ENCODE measurements at regions not wholly inside any gene's neighbourhood (a gene's known extent, or its start where the extent isn't known, plus 50 kb on each side); places are given as distances from the start of the nearest gene placed in this dataset.

DNA sequence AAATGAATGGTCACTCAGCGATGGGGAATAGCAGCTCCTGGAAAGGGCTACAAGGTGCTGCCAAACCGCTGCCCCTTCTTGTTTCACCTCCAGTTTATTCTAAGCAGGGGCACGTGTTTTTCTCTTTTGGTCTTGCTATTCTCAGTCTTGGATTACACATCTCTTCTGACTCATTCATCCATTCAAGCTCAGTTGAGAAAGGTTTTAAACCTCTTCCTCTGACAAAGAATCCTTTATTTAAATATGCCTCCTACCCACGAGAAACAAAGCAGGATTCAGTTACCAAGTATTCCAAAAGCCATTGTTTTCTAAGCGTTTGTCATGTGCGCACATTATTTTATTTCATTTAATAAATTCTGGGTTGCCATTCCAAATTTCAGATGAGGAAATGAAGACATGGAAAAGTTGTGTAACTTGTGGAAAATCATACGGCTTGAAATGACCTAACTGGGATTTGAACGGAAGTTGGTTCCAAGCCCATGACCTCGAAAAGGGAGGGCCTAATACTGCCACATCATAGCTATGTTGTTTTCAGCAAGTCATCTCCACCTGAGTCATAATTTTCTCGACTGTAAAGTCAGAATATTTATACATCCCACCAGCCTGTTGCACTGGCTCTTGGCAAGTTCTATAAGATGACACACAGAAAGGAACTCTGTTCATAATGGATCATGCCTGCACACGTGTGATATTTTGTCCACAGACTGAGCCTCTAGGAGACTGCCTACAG lies 292.0 kb upstream of the SLCO3A1 start:
- Mint-ChIP-seq H3K36me3 (no peaks in the 10 kb centered on the region), H3K9me3 (no peaks in the 10 kb centered on the region), H3K4me1 (no peaks in the 10 kb centered on the region), H3K27ac (no peak overlapping the region), H3K4me3 (no peak overlapping the region), H3K27me3 (peaks cover 4% of the 10 kb centered on the region)
- no peak overlapping the region for H3K4me3 ChIP-seq (ENCODE audit: low read depth, low read length)
- no peaks in the 10 kb centered on the region for H3K4me1 ChIP-seq (ENCODE audit: control insufficient read depth, insufficient read depth, low read length, poor library complexity, severe bottlenecking)
- no peak overlapping the region for H3K27ac ChIP-seq (ENCODE audit: insufficient read depth, low read length, poor library complexity, severe bottlenecking)
- H3K9me3 ChIP-seq (ENCODE audit: control insufficient read depth in 2 of 2, low read length in 2 of 2) = no peaks in the 10 kb centered on the region
- DNase-seq (no peak), ATAC-seq (ENCODE audit: low read depth in 2 of 2) (no peak)
- peaks cover 3% of the 10 kb centered on the region for H3K27me3 ChIP-seq (ENCODE audit: control insufficient read depth, insufficient read depth, low read length)
- no peaks in the 10 kb centered on the region for H3K36me3 ChIP-seq (ENCODE audit: control insufficient read depth, insufficient read depth, low read length)

DNA sequence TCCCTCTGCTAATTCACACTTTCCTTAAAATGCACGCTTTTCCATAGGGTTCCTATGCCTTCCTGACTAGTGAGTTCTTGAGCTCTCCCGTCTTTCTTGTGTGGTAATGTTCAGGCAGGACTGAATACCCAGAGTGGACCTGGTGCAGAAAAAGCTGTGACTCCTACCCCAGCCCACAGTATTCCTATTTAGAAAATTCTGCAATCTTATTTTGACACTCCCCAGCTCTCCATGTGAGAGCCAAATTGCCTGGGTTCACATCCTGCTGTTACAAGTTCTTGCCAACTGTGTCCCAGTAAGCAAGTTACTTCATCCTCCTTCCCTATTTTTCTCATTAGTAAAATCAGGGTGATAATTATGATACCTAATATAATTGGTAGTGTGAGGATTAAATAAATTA lies 290.8 kb upstream of the SLCO3A1 start:
- no peaks in the 10 kb centered on the region for H3K36me3 ChIP-seq (ENCODE audit: control insufficient read depth, insufficient read depth, low read length)
- no peaks in the 10 kb centered on the region for H3K36me3 Mint-ChIP-seq
- peak overlapping the region in 1 of 3 donors; percentile 55 for H3K27ac Mint-ChIP-seq
- no peak overlapping the region for H3K4me3 ChIP-seq (ENCODE audit: low read depth, low read length)
- no peak overlapping the region for H3K27ac ChIP-seq (ENCODE audit: insufficient read depth, low read length, poor library complexity, severe bottlenecking)
- peaks cover 4% of the 10 kb centered on the region for H3K27me3 Mint-ChIP-seq
- no peaks in the 10 kb centered on the region for H3K9me3 Mint-ChIP-seq
- H3K27me3 ChIP-seq (ENCODE audit: control insufficient read depth, insufficient read depth, low read length) = peaks cover 3% of the 10 kb centered on the region
- H3K4me1 ChIP-seq (ENCODE audit: control insufficient read depth, insufficient read depth, low read length, poor library complexity, severe bottlenecking) = no peaks in the 10 kb centered on the region
- H3K4me3 Mint-ChIP-seq = no peak overlapping the region
- ATAC-seq (ENCODE audit: low read depth in 2 of 2) (no peak), DNase-seq (no peak)
- H3K4me1 Mint-ChIP-seq = no peaks in the 10 kb centered on the region
- no peaks in the 10 kb centered on the region for H3K9me3 ChIP-seq (ENCODE audit: control insufficient read depth in 2 of 2, low read length in 2 of 2)

DNA sequence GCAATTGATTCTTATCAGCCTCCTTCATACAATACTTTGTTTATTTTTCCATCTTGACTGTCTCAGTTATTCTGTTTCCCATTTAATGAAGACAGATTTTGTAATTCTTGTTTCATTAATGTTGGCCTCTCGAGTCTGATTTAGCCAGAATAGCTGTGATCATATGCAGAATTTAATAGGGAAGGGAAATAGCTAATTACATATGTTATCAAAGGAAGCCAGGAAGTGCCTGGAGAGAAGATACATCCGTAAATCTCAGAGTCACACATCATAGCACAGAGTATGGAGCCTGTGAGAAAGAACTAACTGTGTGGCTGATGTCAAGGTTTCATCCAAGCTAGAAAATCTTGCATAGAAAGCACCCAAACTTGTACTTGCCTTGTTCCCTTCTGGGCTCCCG lies 288.9 kb upstream of the SLCO3A1 start:
- no peak for DNase-seq
- Histone ChIP-seq H3K36me3 (ENCODE audit: control insufficient read depth, insufficient read depth, low read length) (no peaks in the 10 kb centered on the region), H3K4me1 (ENCODE audit: control insufficient read depth, insufficient read depth, low read length, poor library complexity, severe bottlenecking) (no peaks in the 10 kb centered on the region), H3K9me3 (ENCODE audit: control insufficient read depth in 2 of 2, low read length in 2 of 2) (no peaks in the 10 kb centered on the region), H3K27me3 (ENCODE audit: control insufficient read depth, insufficient read depth, low read length) (peaks cover 3% of the 10 kb centered on the region), H3K4me3 (ENCODE audit: low read depth, low read length) (no peak overlapping the region), H3K27ac (ENCODE audit: insufficient read depth, low read length, poor library complexity, severe bottlenecking) (no peak overlapping the region)
- H3K36me3 Mint-ChIP-seq = no peaks in the 10 kb centered on the region
- no peaks in the 10 kb centered on the region for H3K27me3 Mint-ChIP-seq
- peaks cover 0 to 1% (median 0%) of the 10 kb centered on the region in 7 donors for H3K9me3 Mint-ChIP-seq
- no peak for ATAC-seq (ENCODE audit: low read depth in 2 of 2)
- H3K4me3 Mint-ChIP-seq = no peak overlapping the region
- no peaks in the 10 kb centered on the region for H3K4me1 Mint-ChIP-seq
- no peak overlapping the region for H3K27ac Mint-ChIP-seq

DNA sequence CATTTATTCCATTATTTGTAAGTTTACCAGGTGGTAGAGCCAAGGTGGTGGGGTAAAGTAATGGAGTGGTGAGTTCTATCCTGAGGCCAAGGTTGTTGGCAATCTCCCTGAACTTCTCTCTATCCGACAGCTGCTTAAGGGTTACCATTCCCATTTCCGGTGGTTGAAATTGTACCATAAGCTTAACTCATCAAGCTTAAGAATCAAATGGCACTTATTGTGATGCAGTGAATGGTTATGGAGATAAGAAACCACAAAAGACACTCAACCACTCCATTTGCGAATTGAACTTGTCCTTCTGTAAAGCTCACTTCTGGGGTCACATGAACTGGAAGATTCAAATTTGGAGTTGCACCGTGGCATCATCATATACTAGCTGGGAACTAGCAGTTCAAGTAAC lies 287.4 kb upstream of the SLCO3A1 start:
- no peak overlapping the region for H3K27ac ChIP-seq (ENCODE audit: insufficient read depth, low read length, poor library complexity, severe bottlenecking)
- H3K4me3 ChIP-seq (ENCODE audit: low read depth, low read length) = no peak overlapping the region
- ATAC-seq (ENCODE audit: low read depth in 2 of 2) = no peak
- peaks cover 0 to 1% (median 0%) of the 10 kb centered on the region in 7 donors for H3K9me3 Mint-ChIP-seq
- H3K9me3 ChIP-seq (ENCODE audit: control insufficient read depth in 2 of 2, low read length in 2 of 2) = no peaks in the 10 kb centered on the region
- no peak overlapping the region for H3K27ac Mint-ChIP-seq
- H3K4me1 ChIP-seq (ENCODE audit: control insufficient read depth, insufficient read depth, low read length, poor library complexity, severe bottlenecking) = no peaks in the 10 kb centered on the region
- no peak for DNase-seq
- H3K27me3 Mint-ChIP-seq = no peaks in the 10 kb centered on the region
- no peak overlapping the region for H3K4me3 Mint-ChIP-seq
- peaks cover 3% of the 10 kb centered on the region for H3K27me3 ChIP-seq (ENCODE audit: control insufficient read depth, insufficient read depth, low read length)
- no peaks in the 10 kb centered on the region for H3K4me1 Mint-ChIP-seq
- no peaks in the 10 kb centered on the region for H3K36me3 ChIP-seq (ENCODE audit: control insufficient read depth, insufficient read depth, low read length)
- no peaks in the 10 kb centered on the region for H3K36me3 Mint-ChIP-seq

DNA sequence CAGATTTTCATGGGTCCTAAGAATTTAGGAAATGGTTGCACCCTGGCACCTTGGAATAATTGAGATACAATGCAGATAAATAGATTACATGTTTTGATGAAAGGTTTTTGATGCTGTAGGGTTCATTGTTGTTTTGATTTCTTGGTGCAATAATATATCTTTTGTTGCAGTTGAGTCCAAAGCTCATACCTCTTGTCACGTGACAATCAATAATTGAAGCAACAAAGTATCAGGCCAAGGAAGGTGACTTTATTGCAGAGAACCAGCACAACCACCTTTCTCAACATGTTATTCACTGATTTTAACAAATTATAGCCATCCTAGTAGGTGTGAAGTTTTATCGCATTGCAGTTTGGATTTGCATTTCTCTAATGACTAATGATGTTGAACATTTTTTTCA lies 285.5 kb upstream of the SLCO3A1 start:
- Histone ChIP-seq H3K4me1 (ENCODE audit: control insufficient read depth, insufficient read depth, low read length, poor library complexity, severe bottlenecking) (no peaks in the 10 kb centered on the region), H3K27ac (ENCODE audit: insufficient read depth, low read length, poor library complexity, severe bottlenecking) (no peak overlapping the region), H3K9me3 (ENCODE audit: control insufficient read depth in 2 of 2, low read length in 2 of 2) (no peaks in the 10 kb centered on the region), H3K36me3 (ENCODE audit: control insufficient read depth, insufficient read depth, low read length) (no peaks in the 10 kb centered on the region), H3K4me3 (ENCODE audit: low read depth, low read length) (no peak overlapping the region), H3K27me3 (ENCODE audit: control insufficient read depth, insufficient read depth, low read length) (peaks cover 3% of the 10 kb centered on the region)
- DNase-seq = no peak
- Mint-ChIP-seq H3K27ac (no peak overlapping the region), H3K27me3 (peaks cover 10% of the 10 kb centered on the region), H3K4me1 (no peaks in the 10 kb centered on the region), H3K9me3 (peaks cover 0 to 2% (median 0%) of the 10 kb centered on the region in 7 donors), H3K36me3 (no peaks in the 10 kb centered on the region), H3K4me3 (no peak overlapping the region)
- no peak for ATAC-seq (ENCODE audit: low read depth in 2 of 2)

DNA sequence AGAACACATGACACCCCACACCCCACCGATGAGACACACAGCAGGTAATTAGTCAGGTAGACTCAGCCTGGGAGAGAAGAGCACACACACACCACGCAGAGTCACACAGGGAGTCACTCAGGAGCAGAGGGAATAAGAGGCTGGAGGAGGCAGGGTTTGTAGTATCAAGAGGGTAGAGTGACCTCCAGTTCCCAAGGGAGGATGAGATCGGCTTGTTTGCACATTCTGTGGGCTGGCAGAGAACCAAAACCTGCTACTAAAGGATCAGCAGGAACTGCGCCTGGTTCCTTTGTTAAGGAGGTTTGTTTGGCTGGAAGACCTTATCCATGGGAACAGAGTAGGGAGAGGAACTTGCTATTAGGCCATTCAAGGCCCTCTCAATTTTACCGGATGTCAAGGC lies 281.4 kb upstream of the SLCO3A1 start:
- Histone ChIP-seq H3K4me1 (ENCODE audit: control insufficient read depth, insufficient read depth, low read length, poor library complexity, severe bottlenecking) (no peaks in the 10 kb centered on the region), H3K27ac (ENCODE audit: insufficient read depth, low read length, poor library complexity, severe bottlenecking) (no peak overlapping the region), H3K4me3 (ENCODE audit: low read depth, low read length) (no peak overlapping the region), H3K27me3 (ENCODE audit: control insufficient read depth, insufficient read depth, low read length) (no peaks in the 10 kb centered on the region), H3K36me3 (ENCODE audit: control insufficient read depth, insufficient read depth, low read length) (no peaks in the 10 kb centered on the region), H3K9me3 (ENCODE audit: control insufficient read depth in 2 of 2, low read length in 2 of 2) (no peaks in the 10 kb centered on the region)
- Mint-ChIP-seq H3K36me3 (no peaks in the 10 kb centered on the region), H3K27me3 (peaks cover 10% of the 10 kb centered on the region), H3K4me1 (no peaks in the 10 kb centered on the region), H3K4me3 (no peak overlapping the region), H3K9me3 (peaks cover 0 to 2% (median 0%) of the 10 kb centered on the region in 7 donors), H3K27ac (no peak overlapping the region)
- no peak for DNase-seq
- ATAC-seq (ENCODE audit: low read depth in 2 of 2) = no peak

DNA sequence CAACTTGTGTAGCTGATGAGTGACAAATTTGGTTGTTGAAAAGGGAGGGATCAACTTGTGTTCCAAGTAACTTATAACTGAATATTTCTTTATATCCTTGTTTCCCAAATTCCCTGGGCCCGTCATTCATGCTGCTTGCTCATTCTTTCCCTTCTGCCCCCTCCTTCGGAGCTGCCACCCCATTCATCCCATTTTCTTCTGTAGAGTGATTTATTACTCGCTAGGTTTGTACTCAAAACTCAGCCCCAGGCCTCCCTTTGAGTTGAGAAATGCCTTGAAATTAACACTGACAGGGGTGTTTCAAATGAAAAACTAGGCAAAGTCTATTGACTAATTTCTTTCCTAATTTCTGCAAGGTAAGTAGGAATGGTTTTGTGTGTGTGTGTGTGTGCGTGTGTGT lies 277.4 kb upstream of the SLCO3A1 start:
- Histone ChIP-seq H3K27me3 (ENCODE audit: control insufficient read depth, insufficient read depth, low read length) (no peaks in the 10 kb centered on the region), H3K4me3 (ENCODE audit: low read depth, low read length) (no peak overlapping the region), H3K4me1 (ENCODE audit: control insufficient read depth, insufficient read depth, low read length, poor library complexity, severe bottlenecking) (no peaks in the 10 kb centered on the region), H3K27ac (ENCODE audit: insufficient read depth, low read length, poor library complexity, severe bottlenecking) (no peak overlapping the region), H3K9me3 (ENCODE audit: control insufficient read depth in 2 of 2, low read length in 2 of 2) (no peaks in the 10 kb centered on the region), H3K36me3 (ENCODE audit: control insufficient read depth, insufficient read depth, low read length) (no peaks in the 10 kb centered on the region)
- Mint-ChIP-seq H3K9me3 (peaks cover 0 to 2% (median 0%) of the 10 kb centered on the region in 7 donors), H3K36me3 (no peaks in the 10 kb centered on the region), H3K4me3 (no peak overlapping the region), H3K4me1 (no peaks in the 10 kb centered on the region), H3K27ac (no peak overlapping the region), H3K27me3 (peaks cover 10% of the 10 kb centered on the region)
- no peak for ATAC-seq (ENCODE audit: low read depth in 2 of 2)
- DNase-seq = no peak

DNA sequence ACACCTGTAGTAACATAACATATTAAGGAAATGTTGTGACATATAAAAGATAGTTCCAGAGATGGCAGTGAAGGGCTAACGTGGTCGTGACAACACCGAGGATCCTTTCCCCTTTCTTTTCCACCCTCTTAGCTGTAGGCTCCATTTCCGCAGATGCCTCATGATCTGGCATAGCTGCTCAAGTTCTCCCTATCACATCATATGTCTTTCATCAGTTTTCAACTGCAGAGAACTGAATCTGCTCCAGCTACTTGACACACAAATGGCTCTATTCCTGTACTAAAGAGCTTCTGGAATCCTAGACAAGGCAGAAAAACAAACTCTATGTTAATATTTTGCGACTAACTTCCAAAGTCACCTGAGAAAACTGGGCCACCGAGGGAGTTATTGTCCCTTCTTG lies 275.0 kb upstream of the SLCO3A1 start:
- Mint-ChIP-seq H3K4me3 (no peak overlapping the region), H3K9me3 (peaks cover 0 to 2% (median 0%) of the 10 kb centered on the region in 7 donors), H3K4me1 (no peaks in the 10 kb centered on the region), H3K27ac (no peak overlapping the region), H3K27me3 (no peaks in the 10 kb centered on the region), H3K36me3 (no peaks in the 10 kb centered on the region)
- Histone ChIP-seq H3K27me3 (ENCODE audit: control insufficient read depth, insufficient read depth, low read length) (no peaks in the 10 kb centered on the region), H3K4me3 (ENCODE audit: low read depth, low read length) (no peak overlapping the region), H3K4me1 (ENCODE audit: control insufficient read depth, insufficient read depth, low read length, poor library complexity, severe bottlenecking) (no peaks in the 10 kb centered on the region), H3K36me3 (ENCODE audit: control insufficient read depth, insufficient read depth, low read length) (no peaks in the 10 kb centered on the region), H3K27ac (ENCODE audit: insufficient read depth, low read length, poor library complexity, severe bottlenecking) (no peak overlapping the region), H3K9me3 (ENCODE audit: control insufficient read depth in 2 of 2, low read length in 2 of 2) (no peaks in the 10 kb centered on the region)
- ATAC-seq (ENCODE audit: low read depth in 2 of 2) (no peak), DNase-seq (no peak)

Data from CD4-positive, CD25-positive, alpha-beta regulatory T cell (primary cell).